ENCODE measurements at regions not wholly inside any gene's neighbourhood (a gene's known extent, or its start where the extent isn't known, plus 50 kb on each side); places are given as distances from the start of the nearest gene placed in this dataset.

DNA sequence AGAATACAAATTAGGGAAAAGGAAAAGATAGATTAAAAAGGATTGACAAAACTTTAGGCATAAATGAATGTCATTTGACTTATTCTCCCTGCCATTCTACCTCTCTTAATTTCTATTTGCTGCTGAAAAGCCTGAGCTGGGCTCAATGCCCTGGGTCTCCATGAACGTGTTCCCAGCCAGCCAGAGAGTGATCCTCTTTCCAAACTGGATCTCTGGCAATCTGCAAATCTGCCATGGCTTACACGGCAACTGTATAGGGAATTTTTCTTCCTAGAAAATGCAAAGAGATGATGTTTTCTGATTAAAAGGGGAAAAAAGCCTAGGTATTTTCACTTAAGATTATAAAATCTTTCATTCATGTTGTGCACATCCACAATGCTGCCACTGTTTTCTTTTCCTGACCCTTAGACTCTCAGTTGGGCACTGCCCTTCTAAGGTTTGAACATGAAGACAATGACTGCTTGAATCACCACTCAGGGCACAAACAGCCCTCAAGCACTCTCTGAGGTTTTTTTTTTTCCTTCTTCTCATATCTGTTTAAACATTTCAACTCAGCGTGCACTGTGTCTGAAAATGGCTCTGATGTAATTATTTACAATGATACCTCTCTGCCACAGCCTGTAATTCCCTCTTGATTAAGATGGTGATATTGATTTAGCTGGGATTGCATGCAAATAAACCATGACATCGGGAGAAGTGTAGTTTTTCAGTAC, 60.3 kb downstream of the DACT1 start:
- DNase-seq, result peak; percentile 51

DNA sequence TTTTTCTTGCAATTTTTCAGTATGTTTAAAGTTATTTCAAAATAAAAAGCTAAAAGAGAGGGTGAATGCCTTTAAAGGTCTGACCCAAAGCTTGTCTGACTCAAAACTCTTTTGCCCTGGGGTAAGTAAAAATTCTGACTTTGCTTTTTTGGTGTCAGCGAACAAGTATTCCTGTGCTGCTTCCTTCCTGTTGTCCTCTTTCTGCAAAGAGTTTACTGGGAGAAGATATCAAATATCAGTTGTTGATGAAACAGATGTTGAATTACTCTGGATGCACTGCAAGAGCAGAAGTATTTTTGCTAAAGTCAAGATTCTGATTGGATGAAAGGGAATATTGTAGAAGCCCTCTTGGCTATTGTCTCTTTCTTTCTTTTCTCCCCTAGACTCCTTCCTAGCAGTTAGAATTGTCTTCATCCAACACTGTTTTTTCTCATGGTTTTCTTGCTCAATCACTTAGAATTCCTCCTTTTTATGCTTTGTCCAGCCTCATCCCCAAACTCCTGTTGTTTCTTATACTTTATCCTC, 62.0 kb downstream of the DACT1 start:
- DNase-seq, result no peak

DNA sequence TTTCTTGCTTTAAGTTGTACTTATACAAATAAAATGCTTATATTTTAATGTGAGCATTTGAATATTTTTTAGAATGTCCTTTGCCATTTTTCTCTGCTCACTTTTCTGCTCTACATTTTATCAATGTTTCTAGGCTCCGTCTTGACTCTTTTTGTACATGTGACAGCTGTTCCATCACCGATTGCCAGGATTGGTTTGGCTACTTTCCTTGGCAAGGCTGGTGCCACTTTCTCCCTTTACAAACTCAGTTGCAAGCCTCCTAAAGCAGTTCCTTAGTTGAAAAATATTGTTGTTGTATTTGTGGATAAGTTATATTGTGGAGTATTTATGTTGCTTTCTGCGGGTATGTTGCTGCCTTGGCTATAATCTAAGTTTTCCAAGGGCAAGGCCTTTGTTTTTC, 63.4 kb downstream of the DACT1 start:
- DNase-seq, result no peak

DNA sequence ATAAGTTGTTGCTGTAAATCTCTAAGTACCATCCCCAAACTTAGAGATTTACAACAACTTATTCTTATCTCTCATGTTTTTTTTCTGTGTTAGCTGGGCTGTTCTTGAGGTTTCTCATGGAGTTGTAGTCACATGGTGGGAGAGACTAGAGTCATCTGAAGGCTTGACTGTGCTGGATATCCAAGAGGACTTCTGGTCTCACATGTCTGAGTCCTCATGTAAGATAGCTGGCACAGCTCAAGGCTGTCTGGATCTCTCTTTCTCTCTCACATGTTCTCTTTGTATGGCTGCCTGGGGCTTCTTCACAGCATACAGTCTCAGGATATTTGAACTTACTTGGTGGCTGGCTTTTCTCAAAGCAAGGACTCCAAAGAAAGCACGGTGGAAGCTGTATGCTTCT, 63.8 kb downstream of the DACT1 start:
- DNase-seq, result no peak

DNA sequence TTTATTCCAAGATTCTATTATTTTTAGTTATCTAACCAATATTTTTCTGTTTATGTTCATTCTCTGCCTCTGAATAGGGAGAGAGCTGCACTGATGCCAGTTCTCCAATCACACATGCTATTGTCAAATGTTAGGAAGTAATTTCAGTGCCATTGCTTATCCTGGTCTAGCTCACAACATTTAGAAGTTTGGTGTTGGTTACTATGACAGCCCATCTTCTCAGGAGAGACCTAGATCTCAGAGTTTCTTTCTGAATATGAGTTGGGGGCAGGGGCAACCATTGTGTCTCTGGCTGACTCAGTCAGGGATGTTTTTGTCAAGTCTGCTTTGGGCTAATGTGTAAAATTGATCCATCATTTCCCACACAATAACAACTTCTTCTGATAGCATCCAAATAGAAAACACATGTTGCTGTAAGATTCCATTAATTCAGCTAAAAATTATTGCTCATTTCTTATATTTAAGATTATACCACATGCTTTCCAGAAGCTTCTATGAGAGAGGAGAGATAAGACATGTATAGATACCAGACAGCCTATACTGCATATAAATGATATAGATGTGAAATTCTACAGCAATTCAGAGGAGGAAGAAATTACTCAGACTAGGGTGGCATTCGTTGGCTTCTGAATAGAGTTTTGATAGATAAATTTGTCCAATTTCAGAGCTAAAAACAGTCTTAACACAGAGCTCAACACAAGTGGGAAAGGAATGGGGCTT, 64.8 kb downstream of the DACT1 start:
- no peak for DNase-seq

DNA sequence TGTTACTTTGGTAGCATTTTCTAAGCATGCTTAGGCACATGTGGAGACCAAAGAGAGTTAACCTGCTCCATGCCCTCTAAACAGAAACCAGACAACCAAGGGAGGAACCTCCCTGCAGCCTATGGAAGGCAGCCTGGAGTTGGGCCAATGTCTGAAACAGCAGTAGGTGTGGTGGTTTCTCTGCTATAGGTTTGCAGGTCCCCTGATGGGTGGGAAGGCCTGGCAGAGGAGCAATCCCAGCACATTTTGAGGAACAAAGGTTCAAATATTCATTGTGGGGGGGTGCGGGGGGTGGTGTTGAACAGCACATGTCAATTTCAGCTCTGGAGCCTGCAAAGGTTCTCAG, 65.4 kb downstream of the DACT1 start:
- DNase-seq, result no peak

DNA sequence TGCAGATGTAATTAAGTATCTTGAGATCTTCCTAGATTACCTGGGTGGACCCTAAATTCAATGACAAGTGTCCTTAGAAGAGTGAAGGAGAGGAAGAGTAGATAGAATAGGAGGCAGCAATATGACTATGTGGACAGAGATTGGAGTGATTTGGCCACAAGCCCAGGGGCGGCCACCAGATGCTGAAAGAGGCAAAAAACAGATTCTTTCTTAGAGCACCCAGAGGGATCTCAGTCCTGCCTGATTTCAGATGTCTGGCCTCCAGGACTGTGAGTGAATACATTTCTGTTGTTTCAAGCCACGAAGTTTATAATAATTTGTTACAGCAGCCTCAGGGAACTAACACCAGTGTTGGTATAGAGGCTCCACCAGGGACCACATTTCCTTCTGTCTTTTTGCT, 67.3 kb downstream of the DACT1 start:
- no peak for DNase-seq

DNA sequence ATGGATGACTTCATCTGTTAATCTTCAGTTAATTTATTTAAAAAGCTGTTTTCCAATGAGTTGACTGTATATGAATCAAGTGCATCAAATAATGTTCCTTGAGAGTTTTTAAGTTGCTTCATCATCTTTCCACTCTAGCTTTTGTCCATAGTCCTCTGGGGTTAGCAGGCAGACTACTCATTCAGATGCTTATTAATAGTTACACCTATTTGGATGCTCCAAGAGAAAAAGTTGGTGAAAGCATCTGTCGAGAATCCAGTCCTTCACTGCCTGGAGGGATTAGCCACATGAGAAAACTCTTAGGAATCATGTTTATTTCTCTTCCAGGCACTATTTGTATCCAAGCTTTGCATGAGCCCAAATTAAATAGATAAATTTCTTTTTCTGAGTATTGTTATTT, 70.2 kb downstream of the DACT1 start:
- DNase-seq, result no peak

DNA sequence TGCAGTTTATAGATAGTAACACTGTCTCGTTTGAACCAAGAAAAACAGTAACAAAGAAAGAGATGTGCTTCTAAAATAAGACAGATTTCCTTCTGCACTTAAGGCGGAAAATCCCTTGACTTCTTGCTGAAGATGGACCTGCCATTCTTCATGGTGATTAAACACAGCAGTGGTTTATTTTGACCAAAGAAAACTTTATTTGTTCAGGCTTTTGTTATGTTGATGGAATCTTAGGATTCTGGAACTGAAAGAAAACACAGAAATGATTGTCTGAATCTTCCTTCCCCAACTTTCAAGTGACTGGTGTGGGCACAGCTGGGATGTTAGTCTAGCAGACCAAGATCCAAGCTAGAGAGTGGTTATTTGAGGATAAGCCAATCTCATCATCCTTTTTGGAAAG, 72.2 kb downstream of the DACT1 start:
- DNase-seq, result no peak

DNA sequence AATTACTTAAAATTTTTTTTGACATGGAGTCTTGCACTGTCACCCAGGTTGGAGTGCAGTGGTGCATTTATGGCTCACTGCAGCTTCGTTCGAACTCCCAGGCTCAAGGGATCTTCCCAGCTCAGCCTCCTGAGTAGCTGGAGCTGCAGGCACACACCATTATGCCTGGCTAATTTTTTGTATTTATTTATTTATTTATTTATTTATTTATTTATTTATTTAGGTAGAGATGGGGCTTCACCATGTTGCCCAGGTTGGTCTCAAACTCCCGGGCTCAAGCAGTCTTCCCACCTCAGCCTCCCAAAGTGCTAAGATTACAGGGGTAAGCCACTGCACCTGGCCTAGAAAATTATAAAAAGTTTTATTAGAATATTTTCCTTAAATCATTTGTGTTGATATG, 73.6 kb downstream of the DACT1 start:
- DNase-seq, result no peak

DNA sequence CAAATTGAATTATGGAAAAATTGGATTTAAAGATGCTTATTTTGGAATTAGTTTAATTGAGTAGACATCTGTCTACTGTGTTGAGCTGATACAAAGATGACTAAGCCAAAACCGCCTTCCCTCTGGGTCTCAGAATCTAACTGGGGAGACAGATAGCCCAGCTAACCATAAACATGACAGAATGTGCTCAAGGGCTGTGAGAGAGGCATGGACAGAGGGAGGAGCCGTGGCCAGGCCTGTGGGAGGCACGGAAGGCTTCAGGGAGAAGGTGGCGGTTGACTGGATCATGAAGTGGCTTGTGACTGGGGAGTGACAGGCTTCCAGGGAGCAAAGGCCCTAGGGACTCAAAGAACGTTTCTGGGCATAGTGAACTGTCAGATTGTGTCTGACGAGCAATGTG, 74.6 kb downstream of the DACT1 start:
- DNase-seq, result no peak

DNA sequence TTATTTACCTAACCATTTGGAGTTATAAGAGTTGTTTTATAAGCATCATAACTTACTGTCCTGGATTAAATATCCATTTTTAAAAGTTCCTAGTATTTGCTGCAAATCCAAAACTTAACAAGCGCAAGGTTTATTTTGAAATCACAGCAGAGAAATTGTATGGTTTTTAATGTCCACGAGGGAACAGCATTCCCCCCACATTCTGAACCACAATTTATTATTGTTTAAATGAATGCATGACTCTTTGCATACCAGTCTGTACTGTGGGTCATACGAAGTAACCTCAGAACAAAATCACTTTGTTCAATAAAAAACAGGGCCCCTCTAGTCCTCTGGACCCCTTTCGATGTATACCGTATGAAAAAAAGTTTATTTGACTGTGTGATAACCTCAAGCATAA, 75.9 kb downstream of the DACT1 start:
- DNase-seq, result no peak

DNA sequence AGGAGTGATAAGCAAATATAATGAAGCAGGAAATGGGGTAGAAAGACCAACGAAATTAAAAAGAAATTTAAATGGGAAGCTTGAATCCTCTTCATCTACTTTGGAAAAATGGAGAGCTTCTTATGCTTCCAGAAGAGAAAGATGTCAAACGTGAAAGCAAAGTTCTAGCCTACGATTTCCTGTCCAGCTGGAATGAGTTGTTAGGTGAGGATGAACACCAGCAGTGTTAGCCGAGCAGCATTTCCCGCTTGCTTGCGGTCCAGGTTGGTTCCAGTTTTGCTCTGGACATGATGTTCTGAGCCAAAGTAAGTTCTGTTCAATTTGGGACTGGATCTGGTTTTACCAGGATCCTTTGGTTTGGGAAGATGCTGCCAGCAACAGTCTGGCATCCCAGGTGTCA, 78.9 kb downstream of the DACT1 start:
- DNase-seq, result no peak

DNA sequence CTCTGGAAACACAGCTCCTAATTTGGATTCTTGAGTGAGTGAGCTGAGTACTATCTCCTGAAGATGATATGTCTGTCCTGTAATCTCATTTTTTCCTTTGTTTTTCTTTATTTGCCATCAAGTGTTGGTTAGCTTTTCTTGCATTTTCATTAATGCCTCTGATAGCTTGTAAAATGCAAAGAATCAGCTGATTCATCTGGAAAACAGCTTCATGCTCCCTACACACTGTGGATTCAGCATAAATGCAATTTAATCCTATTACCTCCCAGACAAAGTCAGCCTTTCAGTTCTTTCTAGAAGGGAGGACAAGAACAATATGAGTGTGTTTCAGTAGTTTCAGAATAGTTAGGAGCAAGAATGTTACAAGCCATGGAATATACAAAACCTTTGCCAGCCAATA, 79.4 kb downstream of the DACT1 start:
- no peak for DNase-seq

DNA sequence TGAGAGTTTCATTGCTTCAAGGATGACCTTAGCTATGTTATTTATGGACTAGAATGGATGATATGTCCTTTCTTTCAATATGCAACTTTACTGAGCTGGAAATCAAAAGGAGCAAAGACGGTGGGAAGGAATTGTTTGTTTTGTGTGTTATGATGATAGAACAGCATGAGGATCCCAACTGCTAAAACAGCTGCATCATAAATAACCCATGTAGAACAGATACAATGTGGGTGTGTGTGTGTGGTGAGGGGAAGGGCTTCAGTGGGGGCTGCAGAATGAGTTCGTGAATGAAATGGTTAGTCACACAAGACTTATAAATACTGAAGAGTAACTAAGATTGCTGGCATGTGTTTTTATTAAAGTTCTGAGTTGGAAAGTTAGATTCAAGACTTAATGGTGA, 80.1 kb downstream of the DACT1 start:
- DNase-seq, result no peak

DNA sequence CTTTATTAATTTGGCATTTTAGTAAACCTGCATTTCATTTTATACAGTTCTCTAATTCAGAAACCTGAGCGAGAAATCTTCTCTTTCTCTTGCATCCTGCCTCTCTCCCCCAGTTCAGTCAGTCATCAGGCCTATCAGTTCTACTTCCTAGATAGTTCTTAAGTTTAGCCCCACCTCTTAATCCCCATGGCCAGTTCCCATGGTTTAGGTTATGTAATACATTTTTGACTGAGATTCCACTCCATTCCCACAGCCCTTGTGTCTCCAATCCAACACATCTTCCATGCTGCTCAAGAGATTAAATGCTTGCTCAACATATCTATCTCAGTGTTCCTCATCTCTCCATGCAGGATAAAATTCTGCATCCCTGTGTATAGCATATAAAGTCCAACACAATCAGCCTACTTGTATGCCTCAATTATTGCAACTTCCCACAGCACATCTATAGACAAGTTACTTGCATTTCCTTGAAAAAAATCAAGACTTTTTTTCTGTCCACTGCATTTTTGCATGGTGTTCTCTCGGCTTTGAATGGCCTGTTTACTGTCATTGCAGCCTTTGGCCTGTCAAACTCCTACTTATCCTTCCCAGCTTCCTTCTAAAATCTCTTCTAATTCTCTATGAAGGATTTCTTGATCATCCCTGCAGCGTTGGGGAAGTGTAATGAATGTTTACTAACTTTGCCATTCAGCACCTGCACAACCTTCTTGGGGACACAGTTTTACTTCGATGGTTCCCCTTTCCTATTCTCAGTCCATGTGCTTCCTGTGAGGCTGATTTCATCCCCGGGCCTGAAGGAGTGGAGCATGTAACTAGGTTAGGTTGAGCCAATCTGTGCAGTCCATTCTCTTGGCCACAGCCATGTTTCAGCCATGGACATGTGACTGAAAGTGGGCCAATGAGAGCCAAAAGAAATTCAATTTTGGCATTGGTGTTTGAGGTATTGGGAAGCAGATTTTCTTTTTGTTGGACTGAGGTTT, 80.8 kb downstream of the DACT1 start:
- no peak for DNase-seq

DNA sequence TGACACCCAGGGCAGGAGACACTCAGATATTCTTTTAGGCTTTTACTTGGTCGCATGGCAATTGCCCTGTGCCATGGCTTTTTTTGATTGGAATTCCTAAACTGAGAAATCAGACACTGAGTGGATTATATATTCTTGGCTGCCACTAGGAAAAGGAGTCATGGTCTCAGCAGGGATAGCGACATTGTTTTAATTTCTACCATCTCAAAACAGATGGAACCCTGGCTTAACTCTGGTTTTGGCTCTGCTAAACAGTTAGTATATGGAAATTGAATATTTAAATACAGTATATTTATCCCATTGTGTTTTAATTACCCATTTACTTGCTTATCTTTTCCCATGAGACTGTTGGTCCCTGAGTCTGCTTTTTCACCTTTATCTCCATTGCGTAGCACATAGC, 84.0 kb downstream of the DACT1 start:
- DNase-seq, result no peak

DNA sequence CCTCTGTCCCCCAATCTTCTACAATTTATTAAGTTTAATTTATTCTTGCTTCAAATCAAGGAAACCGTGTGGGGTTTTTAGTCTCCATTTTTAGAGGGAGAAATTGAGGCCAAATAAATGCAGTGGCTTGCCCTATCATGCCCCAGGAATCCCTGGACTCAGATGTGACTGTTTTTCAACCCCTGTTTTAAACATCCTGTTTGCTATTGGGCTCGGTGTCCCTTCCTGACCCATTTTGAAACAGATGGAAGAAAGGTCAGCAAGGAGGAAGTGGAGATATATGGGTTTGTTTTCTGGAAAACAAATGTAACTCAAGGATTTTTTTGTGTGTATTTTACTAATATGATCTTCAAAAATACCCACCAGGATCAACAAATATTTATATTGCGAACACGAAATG, 84.7 kb downstream of the DACT1 start:
- DNase-seq, result no peak

DNA sequence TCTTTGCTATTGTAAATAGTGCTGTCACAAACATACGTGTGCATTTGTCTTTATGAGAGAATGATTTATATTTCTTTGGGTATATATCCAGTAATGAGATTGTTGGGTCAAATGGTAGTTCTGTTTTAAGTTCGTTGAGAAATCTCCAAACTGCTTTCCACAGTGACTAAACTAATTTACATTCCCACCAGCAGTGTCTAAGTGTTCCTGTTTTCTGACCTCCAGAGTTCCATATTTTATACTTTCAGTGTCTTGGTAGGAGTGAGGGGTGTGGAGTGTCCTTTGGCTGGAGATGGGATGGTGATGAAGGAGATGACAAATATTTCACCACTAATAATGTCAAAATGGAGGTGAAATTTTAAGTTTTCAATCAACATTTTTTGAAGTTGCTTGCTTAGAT, 86.4 kb downstream of the DACT1 start:
- DNase-seq, result no peak

DNA sequence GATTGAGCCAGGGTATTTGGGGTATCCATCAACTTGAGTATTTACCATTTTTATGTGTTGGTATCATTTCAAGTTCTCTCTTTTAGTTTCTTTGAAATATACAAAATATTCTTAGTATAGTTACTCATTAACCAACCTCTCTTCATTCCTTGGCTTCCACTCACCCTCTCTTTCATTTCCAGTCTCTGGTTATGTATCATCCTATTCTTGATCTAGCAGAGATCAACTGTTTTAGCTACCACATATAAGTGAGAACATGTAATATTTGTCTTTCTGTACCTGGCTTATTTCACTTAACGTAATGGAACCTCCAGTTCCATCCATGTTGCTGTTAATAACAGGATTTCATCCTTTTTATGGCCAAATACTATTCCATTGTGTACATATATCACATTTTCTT, 86.9 kb downstream of the DACT1 start:
- DNase-seq, result no peak

DNA sequence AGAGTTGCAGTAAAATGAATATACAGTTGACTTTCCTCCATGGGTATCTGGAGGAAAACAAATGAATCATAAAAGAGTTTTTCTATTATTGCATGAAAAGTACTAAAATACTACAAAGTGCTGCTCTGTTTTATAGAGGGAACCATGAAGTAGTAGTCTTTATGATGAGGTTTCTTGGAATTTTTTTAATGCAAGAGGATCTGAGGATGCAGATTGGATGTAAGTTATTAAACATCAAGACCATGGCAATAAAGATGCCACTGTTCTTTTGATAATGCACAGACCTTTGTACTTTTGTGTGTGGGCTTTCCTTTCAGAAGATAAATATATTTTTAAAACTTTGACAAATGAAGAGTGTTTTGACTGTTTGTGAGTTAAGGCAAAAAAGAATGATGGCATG, 87.5 kb downstream of the DACT1 start:
- no peak for DNase-seq

DNA sequence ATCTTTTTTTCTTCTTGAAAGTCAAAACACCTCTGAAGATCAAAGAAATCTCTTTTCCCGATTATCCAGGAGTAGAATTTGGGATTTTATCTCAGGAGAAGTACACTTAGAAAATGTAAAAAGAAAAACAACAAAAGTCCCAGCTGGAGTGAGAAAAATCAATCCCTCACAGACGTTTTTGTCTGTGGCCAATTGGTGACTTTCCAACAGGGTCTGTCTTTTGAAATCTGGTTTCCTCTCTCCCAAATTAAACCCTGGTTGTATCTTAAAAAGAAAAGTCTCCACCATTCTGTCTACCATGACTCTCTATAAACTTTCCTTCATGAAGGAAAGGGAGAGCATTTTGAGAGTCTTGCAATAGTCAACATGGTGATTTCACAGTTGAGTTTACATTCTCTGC, 88.1 kb downstream of the DACT1 start:
- DNase-seq, result no peak

DNA sequence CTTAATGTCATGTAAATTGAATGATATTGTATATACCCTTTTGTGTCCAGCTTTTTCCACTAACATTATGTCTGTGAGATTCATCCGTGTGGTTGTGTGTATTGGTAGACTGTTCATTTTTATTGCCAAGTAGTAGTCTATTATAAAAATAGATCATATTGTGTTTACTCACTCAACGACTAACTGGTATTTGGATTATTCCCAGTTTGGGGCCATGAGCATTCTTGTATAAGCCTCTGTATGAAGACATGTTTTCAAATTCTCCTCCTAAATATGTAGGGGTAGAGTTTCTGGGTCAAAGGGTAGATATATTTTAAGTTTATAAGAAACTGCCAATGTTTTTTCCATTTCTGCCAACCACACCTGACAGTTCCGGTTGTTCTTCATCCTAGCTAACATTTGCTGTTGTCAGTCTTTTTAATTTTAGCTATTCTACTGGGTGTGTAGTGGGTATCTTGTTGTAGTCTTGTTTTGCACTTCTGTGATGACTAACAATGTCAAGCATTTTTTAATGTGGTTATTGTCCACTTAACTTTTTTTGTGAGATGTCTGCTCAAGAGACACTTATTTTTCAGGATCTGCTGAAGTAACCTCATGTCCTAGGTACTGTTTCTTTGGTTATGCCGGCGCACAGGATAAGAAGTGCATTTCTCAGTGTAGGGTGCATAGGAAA, 93.2 kb downstream of the DACT1 start:
- DNase-seq, result no peak

Measured in NCI-H2081 treated with DMSO at 0.1 percent for 48 hours (cell line).